ENCODE measurements at regions not wholly inside any gene's neighbourhood (a gene's known extent, or its start where the extent isn't known, plus 50 kb on each side); places are given as distances from the start of the nearest gene placed in this dataset.

DNA sequence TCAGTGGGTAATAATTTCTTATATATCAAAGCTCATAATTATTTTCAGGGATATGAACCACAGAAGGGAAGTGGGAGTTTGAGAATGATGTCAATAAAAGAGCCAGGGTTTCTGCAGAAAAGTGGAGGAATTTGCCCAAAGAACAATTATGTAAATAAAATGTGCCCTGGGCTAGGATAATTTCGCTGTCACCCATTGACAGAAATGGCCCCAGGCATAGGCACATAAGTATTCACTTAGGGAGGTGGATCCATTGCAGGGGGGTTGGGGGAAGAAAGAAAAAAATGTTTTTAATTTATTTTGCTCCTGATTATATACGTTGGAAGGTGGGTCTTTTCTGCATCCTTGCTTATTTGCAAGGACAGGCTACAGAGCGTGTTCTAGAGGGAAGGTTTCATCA, 135.1 kb upstream of the IRX2 start:
- DNase-seq = no peak
- no peaks in the 10 kb centered on the region for H3K27me3 ChIP-seq (replicated peaks)
- TF ChIP-seq, protein P1, sequence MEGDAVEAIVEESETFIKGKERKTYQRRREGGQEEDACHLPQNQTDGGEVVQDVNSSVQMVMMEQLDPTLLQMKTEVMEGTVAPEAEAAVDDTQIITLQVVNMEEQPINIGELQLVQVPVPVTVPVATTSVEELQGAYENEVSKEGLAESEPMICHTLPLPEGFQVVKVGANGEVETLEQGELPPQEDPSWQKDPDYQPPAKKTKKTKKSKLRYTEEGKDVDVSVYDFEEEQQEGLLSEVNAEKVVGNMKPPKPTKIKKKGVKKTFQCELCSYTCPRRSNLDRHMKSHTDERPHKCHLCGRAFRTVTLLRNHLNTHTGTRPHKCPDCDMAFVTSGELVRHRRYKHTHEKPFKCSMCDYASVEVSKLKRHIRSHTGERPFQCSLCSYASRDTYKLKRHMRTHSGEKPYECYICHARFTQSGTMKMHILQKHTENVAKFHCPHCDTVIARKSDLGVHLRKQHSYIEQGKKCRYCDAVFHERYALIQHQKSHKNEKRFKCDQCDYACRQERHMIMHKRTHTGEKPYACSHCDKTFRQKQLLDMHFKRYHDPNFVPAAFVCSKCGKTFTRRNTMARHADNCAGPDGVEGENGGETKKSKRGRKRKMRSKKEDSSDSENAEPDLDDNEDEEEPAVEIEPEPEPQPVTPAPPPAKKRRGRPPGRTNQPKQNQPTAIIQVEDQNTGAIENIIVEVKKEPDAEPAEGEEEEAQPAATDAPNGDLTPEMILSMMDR (IDR thresholded peaks at IDR 0.05; ENCODE audit: low read depth, low read length, missing control alignments) = no peak
- H3K27ac ChIP-seq = no peak overlapping the region
- H3K4me3 ChIP-seq (ENCODE audit: low read depth, low read length) = no peak overlapping the region
- in situ Hi-C loops (cut with HindIII; ENCODE audit: low pct_ligation_motif_present, low sequenced_read_pairs) = no loop called here
- no peaks in the 10 kb centered on the region for H3K36me3 ChIP-seq (replicated peaks)

DNA sequence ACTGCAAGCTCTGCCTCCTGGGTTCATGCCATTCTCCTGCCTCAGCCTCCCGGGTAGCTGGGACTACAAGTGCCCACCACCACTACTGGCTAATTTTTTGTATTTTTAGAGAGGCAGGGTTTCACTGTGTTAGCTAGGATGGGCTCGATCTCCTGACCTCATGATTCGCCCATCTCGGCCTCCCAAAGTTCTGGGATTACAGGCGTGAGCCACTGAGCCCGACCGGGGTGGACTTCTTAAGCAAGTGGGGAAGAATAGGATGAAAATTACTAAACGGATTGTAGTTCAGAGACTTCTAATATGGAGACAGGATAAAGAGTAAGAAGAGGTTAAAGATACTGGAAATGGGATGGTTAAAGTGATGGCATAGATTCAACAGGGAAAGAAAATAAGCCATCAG, 132.3 kb upstream of the IRX2 start:
- TF ChIP-seq, protein P1 (IDR thresholded peaks at IDR 0.05; ENCODE audit: low read depth, low read length, missing control alignments) = no peak
- Histone ChIP-seq H3K4me3 (ENCODE audit: low read depth, low read length) (no peak overlapping the region), H3K27me3 (replicated peaks) (no peaks in the 10 kb centered on the region), H3K27ac (no peak overlapping the region), H3K36me3 (replicated peaks) (no peaks in the 10 kb centered on the region)
- no peak for DNase-seq
- in situ Hi-C loops (cut with HindIII; ENCODE audit: low pct_ligation_motif_present, low sequenced_read_pairs) = no loop called here

DNA sequence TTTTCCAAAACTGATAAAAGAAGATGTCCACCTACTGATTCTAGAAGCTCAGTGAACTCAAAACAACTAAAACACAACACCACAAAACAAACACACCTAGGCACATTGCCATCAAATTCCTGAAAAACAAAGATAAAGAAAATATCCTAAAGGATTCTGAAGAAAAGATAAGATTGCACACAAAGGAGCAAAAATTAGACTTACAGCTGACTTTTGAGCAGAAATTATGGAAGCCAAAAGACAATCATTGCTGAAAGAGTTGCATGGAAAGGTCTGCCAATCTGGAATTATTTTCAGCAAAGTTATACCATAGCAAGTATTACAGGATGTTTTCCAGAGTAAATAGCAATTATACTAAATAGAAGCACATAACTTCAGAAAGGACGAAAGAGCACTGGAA, 128.2 kb upstream of the IRX2 start:
- TF ChIP-seq, protein P1 (IDR thresholded peaks at IDR 0.05; ENCODE audit: low read depth, low read length, missing control alignments) = no peak
- H3K27me3 ChIP-seq (replicated peaks) = no peaks in the 10 kb centered on the region
- no peak overlapping the region for H3K27ac ChIP-seq
- H3K4me3 ChIP-seq (ENCODE audit: low read depth, low read length) = no peak overlapping the region
- in situ Hi-C loops (cut with HindIII; ENCODE audit: low pct_ligation_motif_present, low sequenced_read_pairs) = no loop called here
- DNase-seq = no peak
- H3K36me3 ChIP-seq (replicated peaks) = no peaks in the 10 kb centered on the region

DNA sequence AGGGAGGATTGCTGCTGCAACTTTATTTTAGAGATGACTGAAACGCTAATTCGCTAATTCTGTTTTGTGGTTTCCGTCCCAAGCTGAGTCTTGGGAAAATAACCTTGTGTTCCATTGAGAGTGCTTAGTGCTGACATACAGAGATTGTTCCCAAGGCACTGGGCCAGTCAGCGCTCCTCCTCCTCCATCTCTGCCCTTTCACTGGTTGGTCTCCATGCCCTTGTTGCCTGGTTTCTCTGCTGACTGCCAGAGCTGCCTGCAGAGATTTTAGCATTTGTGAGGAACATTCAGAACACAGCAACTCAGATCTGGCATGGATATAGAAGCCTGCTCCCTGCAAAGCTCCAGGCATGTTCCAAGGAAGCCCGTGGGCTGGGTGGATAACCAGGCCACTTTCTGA, 126.0 kb upstream of the IRX2 start:
- H3K36me3 ChIP-seq (replicated peaks) = no peaks in the 10 kb centered on the region
- DNase-seq = no peak
- no peaks in the 10 kb centered on the region for H3K27me3 ChIP-seq (replicated peaks)
- no peak overlapping the region for H3K4me3 ChIP-seq (ENCODE audit: low read depth, low read length)
- in situ Hi-C loops (cut with HindIII; ENCODE audit: low pct_ligation_motif_present, low sequenced_read_pairs) = no loop called here
- TF ChIP-seq, protein P1 (IDR thresholded peaks at IDR 0.05; ENCODE audit: low read depth, low read length, missing control alignments) = no peak
- H3K27ac ChIP-seq = no peak overlapping the region

DNA sequence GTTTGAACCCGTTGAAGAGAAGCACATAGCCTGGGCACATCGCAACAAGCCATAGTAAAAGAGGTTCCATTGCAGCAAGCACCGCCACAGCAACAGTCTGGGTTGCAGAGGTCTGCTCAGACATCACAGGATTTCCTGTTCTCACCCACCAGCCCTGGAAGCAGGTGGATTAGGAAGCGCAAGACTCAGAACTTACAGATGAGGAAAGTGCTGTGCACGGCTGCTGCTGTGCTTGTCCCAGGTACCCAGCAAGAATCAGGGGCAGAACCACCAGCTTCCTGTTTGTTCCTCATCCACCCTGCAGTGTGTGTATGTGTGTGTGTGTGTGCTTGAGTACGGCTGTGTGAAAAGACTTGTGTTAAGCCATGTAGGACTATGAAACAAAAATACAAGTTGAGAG, 124.7 kb upstream of the IRX2 start:
- no peak for DNase-seq
- in situ Hi-C loops (cut with HindIII; ENCODE audit: low pct_ligation_motif_present, low sequenced_read_pairs) = no loop called here
- no peaks in the 10 kb centered on the region for H3K27me3 ChIP-seq (replicated peaks)
- H3K27ac ChIP-seq = no peak overlapping the region
- no peaks in the 10 kb centered on the region for H3K36me3 ChIP-seq (replicated peaks)
- H3K4me3 ChIP-seq (ENCODE audit: low read depth, low read length) = no peak overlapping the region
- TF ChIP-seq, protein P1 (IDR thresholded peaks at IDR 0.05; ENCODE audit: low read depth, low read length, missing control alignments) = no peak

DNA sequence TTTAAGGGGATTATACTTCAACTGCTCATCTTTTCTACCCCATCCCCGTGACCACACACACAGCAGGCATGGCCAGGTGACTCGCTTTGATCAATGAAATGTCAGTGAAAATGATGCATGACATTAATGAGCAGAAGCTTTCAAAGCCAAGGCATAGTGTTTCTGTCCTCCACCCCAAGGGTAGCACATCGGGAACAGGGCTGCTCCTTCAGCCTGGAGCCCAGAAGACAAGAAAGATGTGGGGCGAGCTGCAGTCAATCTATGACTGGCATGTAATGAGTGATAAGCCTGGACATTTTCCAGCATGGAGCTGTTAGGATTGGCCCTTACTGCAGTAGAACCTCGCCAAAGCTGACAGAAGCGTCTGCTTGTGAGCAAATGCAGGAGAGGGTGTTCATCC, 122.6 kb upstream of the IRX2 start:
- Histone ChIP-seq H3K27ac (no peak overlapping the region), H3K4me3 (ENCODE audit: low read depth, low read length) (no peak overlapping the region), H3K36me3 (replicated peaks) (no peaks in the 10 kb centered on the region), H3K27me3 (replicated peaks) (no peaks in the 10 kb centered on the region)
- in situ Hi-C loops (cut with HindIII; ENCODE audit: low pct_ligation_motif_present, low sequenced_read_pairs) = no loop called here
- DNase-seq = no peak
- TF ChIP-seq, protein P1 (IDR thresholded peaks at IDR 0.05; ENCODE audit: low read depth, low read length, missing control alignments) = no peak
